B cell (primary cell): ENCODE measurements at regions not wholly inside any gene's neighbourhood (a gene's known extent, or its start where the extent isn't known, plus 50 kb on each side); places are given as distances from the start of the nearest gene placed in this dataset.
"Not testable (repeated sequence)": the region's sequence is repeated elsewhere in the genome, so short reads cannot be mapped to it uniquely, and the experiment has no call there.

Experiments
- ATAC-seq: fragments of 200-7000 bp; cut with Tn5 transposase; one replicate; pipeline ENCODE4 v1.10.0; 2021; ENCODE audit warnings: low read depth, mild to moderate bottlenecking, moderate number of reproducible peaks, moderate library complexity
- CTCF ChIA-PET: fragments of 350-600 bp; sonication (Branson Sonifier 250); formaldehyde crosslinking; loops from one replicate; lab custom pipeline; 2021; ENCODE audit warnings: antibody characterized with exemption, inconsistent platforms; lab: Charles Lee
- POLR2A ChIA-PET: fragments of 350-600 bp; sonication (Branson Sonifier 250); formaldehyde crosslinking; loops from one replicate; lab custom pipeline; 2021; ENCODE audit warnings: antibody characterized with exemption; lab: Charles Lee
- DNase-seq: peaks from one replicate; pipeline ENCODE4 v3.0.0; 2013
- H2AFZ ChIP-seq: 2 replicates; pipeline ENCODE4 v1.6.1; 2012; ENCODE audit warnings: mild to moderate bottlenecking, low read depth, low read length; ENCODE audit not compliant: insufficient read depth, poor library complexity, severe bottlenecking
- H3K27ac ChIP-seq, 2 donors: 1 replicate in 1 of 2; 2 replicates in 1 of 2; pipeline ENCODE4 v1.5.1; 2012 to 2013; ENCODE audit warnings: low read length in 2 of 2, mild to moderate bottlenecking in 2 of 2, moderate library complexity in 1 of 2
- H3K27me3 ChIP-seq, 4 experiments: fragments of 200-600 bp in 1 of 4; sonication (generic) in 1 of 4; replicated peaks in 1 of 4; 1 replicate in 2 of 4; 2 replicates in 2 of 4; pipeline versions ENCODE4 v1.6.1 to v1.7.0; 2013 to 2016; ENCODE audit warnings: low read length in 3 of 4, mild to moderate bottlenecking in 2 of 4, mixed read lengths in 1 of 4, moderate library complexity in 1 of 4; ENCODE audit not compliant: insufficient read depth in 4 of 4, control insufficient read depth in 3 of 4; ENCODE audit errors: control extremely low read depth in 1 of 4
- H3K36me3 ChIP-seq, 2 experiments: replicated peaks in 1 of 2; 1 replicate in 1 of 2; 2 replicates in 1 of 2; pipeline versions ENCODE4 v1.6.1 to v1.7.1; 2013; ENCODE audit warnings: low read length in 1 of 2; ENCODE audit not compliant: insufficient read depth in 2 of 2, control insufficient read depth in 1 of 2; ENCODE audit errors: control extremely low read depth in 1 of 2, extremely low read depth in 1 of 2
- H3K4me1 ChIP-seq, 2 donors: fragments of 200-600 bp in 1 of 2; sonication (generic) in 1 of 2; 1 replicate in 1 of 2; 2 replicates in 1 of 2; pipeline versions ENCODE4 v1.5.1 to v1.6.1; 2013 to 2017; ENCODE audit warnings: low read length in 2 of 2; ENCODE audit not compliant: control insufficient read depth in 2 of 2, insufficient read depth in 2 of 2
- H3K4me2 ChIP-seq: replicated peaks from 2 replicates; pipeline ENCODE3; 2012; ENCODE audit warnings: mild to moderate bottlenecking, low read depth, low read length; ENCODE audit not compliant: poor library complexity, severe bottlenecking
- H3K4me3 ChIP-seq, 5 experiments: fragments of 200-600 bp in 1 of 5; sonication (generic) in 1 of 5; 1 replicate in 3 of 5; 2 replicates in 2 of 5; pipeline versions ENCODE4 v1.5.1 to v1.7.0; 2011 to 2016; ENCODE audit warnings: low read length in 4 of 5, mild to moderate bottlenecking in 4 of 5, low read depth in 2 of 5, control low read depth in 1 of 5, moderate library complexity in 1 of 5; ENCODE audit not compliant: insufficient read depth in 1 of 5; ENCODE audit errors: control extremely low read depth in 1 of 5, extremely low read depth in 1 of 5
- H3K79me2 ChIP-seq: fragments of 200-600 bp; sonication (generic); one replicate; pipeline ENCODE4 v1.6.0; 2016; ENCODE audit warnings: low read length; ENCODE audit not compliant: control insufficient read depth, insufficient read depth
- H3K9ac ChIP-seq: fragments of 200-600 bp; sonication (generic); 2 replicates; pipeline ENCODE4 v1.6.1; 2017; ENCODE audit warnings: mild to moderate bottlenecking, low read length, moderate library complexity
- H3K9me3 ChIP-seq, 3 donors: one replicate each; pipeline versions ENCODE4 v1.6.1 to v1.7.1; 2013; ENCODE audit warnings: low read length in 2 of 3; ENCODE audit not compliant: control insufficient read depth in 2 of 3, insufficient read depth in 1 of 3; ENCODE audit errors: control extremely low read depth in 1 of 3
- H4K20me1 ChIP-seq: 2 replicates; pipeline ENCODE4 v1.6.0; 2012; ENCODE audit warnings: mild to moderate bottlenecking, low read length; ENCODE audit not compliant: insufficient read depth, control insufficient read depth, poor library complexity, severe bottlenecking
- H3K27ac Mint-ChIP-seq: one replicate; pipeline ENCODE4 v1.8.0; 2021; ENCODE audit warnings: mixed read lengths
- H3K27me3 Mint-ChIP-seq: one replicate; pipeline ENCODE4 v1.8.0; 2021; ENCODE audit warnings: mixed read lengths
- H3K4me1 Mint-ChIP-seq: one replicate; pipeline ENCODE4 v1.8.0; 2021; ENCODE audit warnings: mixed read lengths
- H3K4me3 Mint-ChIP-seq: one replicate; pipeline ENCODE4 v1.8.0; 2021; ENCODE audit warnings: mixed read lengths
- H3K9me3 Mint-ChIP-seq: one replicate; pipeline ENCODE4 v1.8.0; 2022; ENCODE audit warnings: mixed read lengths; ENCODE audit not compliant: insufficient read depth
- EZH2 ChIP-seq: IDR thresholded peaks from 2 replicates; pipeline ENCODE4 v1.6.1; 2012; ENCODE audit warnings: borderline replicate concordance, low read depth, mild to moderate bottlenecking, moderate library complexity, low read length; ENCODE audit not compliant: insufficient read depth, poor library complexity, severe bottlenecking
- WGBS: methylation state at CpG from one replicate; pipeline ENCODE4 v1.1.5; 2013; ENCODE audit warnings: missing lambda C conversion rate; ENCODE audit not compliant: insufficient coverage; 5-methylcytosine and 5-hydroxymethylcytosine counted together
- intact Hi-C: fragments of 100-400 bp; cut with micrococcal nuclease; formaldehyde crosslinking; loops from one replicate; pipeline ENCODE4 v1.10.0; 2022
- TF ChIP-seq, protein P1 (sequence below): fragments of 200-600 bp; IDR thresholded peaks from one replicate; pipeline ENCODE4 v1.8.0; 2022; ENCODE audit warnings: antibody characterized with exemption, mild to moderate bottlenecking

DNA sequence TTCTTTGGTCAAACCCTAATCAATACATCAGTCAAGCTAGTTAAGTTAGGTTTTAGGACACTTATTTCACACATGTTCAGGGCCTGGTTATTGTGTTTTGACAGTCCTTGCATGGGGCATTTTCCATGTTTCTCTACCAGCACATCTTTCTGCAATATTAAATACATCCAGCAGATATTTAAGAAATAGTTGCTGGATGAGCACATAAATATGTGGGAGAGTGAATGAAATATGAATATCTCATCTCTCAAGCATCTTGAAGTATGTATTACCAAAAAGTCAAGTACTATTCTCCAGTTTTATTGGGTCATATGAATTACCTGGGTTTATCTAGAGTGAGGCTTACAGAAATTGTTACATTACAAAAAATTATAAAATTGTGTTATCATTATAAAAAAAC is 621.9 kb upstream of the GJE1 start:
- H3K4me3 Mint-ChIP-seq, result no peak overlapping the region
- H3K9ac ChIP-seq, result no peak overlapping the region
- ATAC-seq (no peak), DNase-seq (no peak)
- H4K20me1 ChIP-seq, result no peaks in the 10 kb centered on the region
- no peaks in the 10 kb centered on the region for H3K36me3 ChIP-seq
- intact Hi-C loops, result no loop called here
- H3K27me3 Mint-ChIP-seq, result no peaks in the 10 kb centered on the region
- H3K9me3 ChIP-seq, result peaks cover 0 to 9% (median 2%) of the 10 kb centered on the region in 3 donors
- CTCF ChIA-PET, result interaction anchor here (0.6 kb wide), 1 partner anchor 997 kb away, joined by 3 read pairs; no protein-coding TSS in a partner anchor
- peaks cover 2% of the 10 kb centered on the region for H3K4me1 Mint-ChIP-seq
- POLR2A ChIA-PET, result interaction anchor here (0.6 kb wide), 1 partner anchor 10 kb away, joined by 4 read pairs; no protein-coding TSS in a partner anchor
- H3K27ac Mint-ChIP-seq, result no peak overlapping the region
- H3K27me3 ChIP-seq, result no peaks in the 10 kb centered on the region
- no peak overlapping the region for H2AFZ ChIP-seq
- peaks cover 7% of the 10 kb centered on the region for H3K9me3 Mint-ChIP-seq
- H3K4me2 ChIP-seq, result no peak overlapping the region
- TF ChIP-seq EZH2, result no peak
- TF ChIP-seq, protein P1, sequence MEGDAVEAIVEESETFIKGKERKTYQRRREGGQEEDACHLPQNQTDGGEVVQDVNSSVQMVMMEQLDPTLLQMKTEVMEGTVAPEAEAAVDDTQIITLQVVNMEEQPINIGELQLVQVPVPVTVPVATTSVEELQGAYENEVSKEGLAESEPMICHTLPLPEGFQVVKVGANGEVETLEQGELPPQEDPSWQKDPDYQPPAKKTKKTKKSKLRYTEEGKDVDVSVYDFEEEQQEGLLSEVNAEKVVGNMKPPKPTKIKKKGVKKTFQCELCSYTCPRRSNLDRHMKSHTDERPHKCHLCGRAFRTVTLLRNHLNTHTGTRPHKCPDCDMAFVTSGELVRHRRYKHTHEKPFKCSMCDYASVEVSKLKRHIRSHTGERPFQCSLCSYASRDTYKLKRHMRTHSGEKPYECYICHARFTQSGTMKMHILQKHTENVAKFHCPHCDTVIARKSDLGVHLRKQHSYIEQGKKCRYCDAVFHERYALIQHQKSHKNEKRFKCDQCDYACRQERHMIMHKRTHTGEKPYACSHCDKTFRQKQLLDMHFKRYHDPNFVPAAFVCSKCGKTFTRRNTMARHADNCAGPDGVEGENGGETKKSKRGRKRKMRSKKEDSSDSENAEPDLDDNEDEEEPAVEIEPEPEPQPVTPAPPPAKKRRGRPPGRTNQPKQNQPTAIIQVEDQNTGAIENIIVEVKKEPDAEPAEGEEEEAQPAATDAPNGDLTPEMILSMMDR, result no peak
- H3K27ac ChIP-seq, result no peak overlapping the region
- no peak overlapping the region for H3K4me3 ChIP-seq
- no peaks in the 10 kb centered on the region for H3K79me2 ChIP-seq
- no peaks in the 10 kb centered on the region for H3K4me1 ChIP-seq

- H3K27ac ChIP-seq, H2AFZ ChIP-seq, H3K4me3 Mint-ChIP-seq, H3K27me3 Mint-ChIP-seq, H3K36me3 ChIP-seq, H3K27me3 ChIP-seq, ATAC-seq, H3K9ac ChIP-seq, H3K4me1 Mint-ChIP-seq, POLR2A ChIA-PET, H3K27ac Mint-ChIP-seq, H3K4me1 ChIP-seq, H3K4me2 ChIP-seq, DNase-seq, H4K20me1 ChIP-seq, intact Hi-C loops, H3K79me2 ChIP-seq, H3K4me3 ChIP-seq, CTCF ChIA-PET: not testable (repeated sequence)
- H3K9me3 Mint-ChIP-seq, result peaks cover 18% of the 10 kb centered on the region
- H3K9me3 ChIP-seq, result peaks cover 2 to 15% (median 8%) of the 10 kb centered on the region in 3 donors
- WGBS, result 88% methylated on average over 1 of the region's 1 CpG
Measured at GRCh38 chr6:141506062-141506461, 626.7 kb upstream of the GJE1 start.

- H2AFZ ChIP-seq, H3K4me3 ChIP-seq, H3K9ac ChIP-seq, intact Hi-C loops, H3K4me1 Mint-ChIP-seq, POLR2A ChIA-PET, ATAC-seq, H3K79me2 ChIP-seq, H3K27me3 ChIP-seq, H3K4me3 Mint-ChIP-seq, H3K27ac ChIP-seq, DNase-seq, H3K4me2 ChIP-seq, CTCF ChIA-PET, H3K36me3 ChIP-seq, H3K27ac Mint-ChIP-seq, H4K20me1 ChIP-seq, H3K4me1 ChIP-seq, H3K27me3 Mint-ChIP-seq: not testable (repeated sequence)
- peaks cover 2 to 15% (median 8%) of the 10 kb centered on the region in 3 donors for H3K9me3 ChIP-seq
- peaks cover 18% of the 10 kb centered on the region for H3K9me3 Mint-ChIP-seq
- WGBS, result no CpG with 5 or more reads among the region's 1 CpG
Measured at GRCh38 chr6:141504318-141504717, 628.4 kb upstream of the GJE1 start.
